ENCODE measurements at regions not wholly inside any gene's neighbourhood (a gene's known extent, or its start where the extent isn't known, plus 50 kb on each side); places are given as distances from the start of the nearest gene placed in this dataset.

DNA sequence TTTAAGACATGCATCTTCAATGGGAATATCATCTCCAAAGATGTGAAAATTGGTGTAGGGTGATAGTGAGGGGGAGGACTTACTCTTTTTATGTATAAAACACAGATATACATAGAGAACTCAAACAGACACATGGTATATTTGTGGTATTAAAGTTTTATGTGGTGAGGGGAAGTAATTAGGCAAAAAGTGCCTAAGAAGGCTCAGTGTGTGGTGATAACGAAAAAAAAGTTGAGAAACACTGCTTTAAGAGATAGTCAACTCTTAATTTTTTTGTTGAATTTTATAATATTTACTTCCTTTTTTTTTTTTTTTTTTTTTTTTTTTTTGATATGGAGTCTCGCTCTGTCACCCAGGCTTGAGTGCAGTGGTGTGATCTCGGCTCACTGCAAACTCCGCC, 174.2 kb upstream of the FRMD4B start:
- TF ChIP-seq CTCF (IDR thresholded peaks at IDR 0.05) (no peak), EZH2phosphoT487 (IDR thresholded peaks at IDR 0.05) (no peak)

All from neural progenitor cell (in vitro differentiated cells).